NCI-H226 (cell line): ENCODE measurements at regions not wholly inside any gene's neighbourhood (a gene's known extent, or its start where the extent isn't known, plus 50 kb on each side); places are given as distances from the start of the nearest gene placed in this dataset.

Experiments
- DNase-seq: peaks from one replicate; pipeline ENCODE4 v3.0.0-alpha.2; 2015

DNA sequence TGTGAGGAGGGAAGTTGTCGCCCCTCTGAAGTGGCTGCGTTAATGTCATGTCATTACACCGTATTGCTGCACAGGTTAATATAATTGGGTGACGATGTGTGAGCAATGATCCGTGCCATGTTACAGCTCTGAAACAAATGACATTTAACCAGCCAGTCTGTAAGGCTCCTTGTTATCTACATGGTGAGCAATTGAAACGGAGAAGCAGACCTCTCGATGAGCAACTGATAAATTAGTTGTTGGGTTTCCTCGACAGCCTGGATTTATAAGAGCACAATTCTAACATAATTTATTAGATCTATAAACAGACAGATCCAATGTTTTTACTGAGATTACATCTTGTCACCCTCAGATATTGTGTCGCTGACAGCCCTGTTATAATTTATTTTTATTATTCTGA, 49.9 kb upstream of the MAFB start:
- DNase-seq, result no peak

- no peak for DNase-seq
Measured at GRCh38 chr20:40739841-40740240, 50.8 kb upstream of the MAFB start.

DNA sequence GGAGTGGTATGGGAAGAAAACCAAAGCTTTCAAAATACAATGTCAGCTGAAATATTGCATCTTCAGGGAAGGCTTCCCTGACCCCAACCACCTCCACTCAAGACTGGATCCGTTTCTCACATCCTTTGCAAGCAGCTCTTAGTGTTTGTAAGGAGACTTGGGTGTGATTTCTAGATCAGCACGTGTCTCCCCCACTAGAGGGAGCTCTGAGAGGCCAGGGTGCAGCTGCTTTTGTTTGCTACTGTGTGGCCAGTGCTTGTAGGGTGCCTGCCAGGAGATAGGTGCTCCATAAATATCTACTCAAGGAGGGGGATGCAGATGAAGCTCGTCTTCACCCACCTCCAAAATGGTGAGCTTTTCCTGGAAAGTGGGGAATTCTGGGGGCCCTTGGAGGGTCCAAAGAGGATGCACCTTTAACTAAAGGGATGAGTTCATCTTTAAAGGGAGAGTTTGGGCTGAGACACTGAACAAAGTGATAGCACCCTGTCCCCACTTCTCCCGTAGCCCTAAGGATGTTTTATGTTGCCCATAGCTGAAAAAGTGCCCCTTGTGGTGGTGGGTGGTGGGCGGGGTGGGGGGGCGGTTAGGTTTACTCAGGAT, 52.6 kb upstream of the MAFB start:
- no peak for DNase-seq

DNA sequence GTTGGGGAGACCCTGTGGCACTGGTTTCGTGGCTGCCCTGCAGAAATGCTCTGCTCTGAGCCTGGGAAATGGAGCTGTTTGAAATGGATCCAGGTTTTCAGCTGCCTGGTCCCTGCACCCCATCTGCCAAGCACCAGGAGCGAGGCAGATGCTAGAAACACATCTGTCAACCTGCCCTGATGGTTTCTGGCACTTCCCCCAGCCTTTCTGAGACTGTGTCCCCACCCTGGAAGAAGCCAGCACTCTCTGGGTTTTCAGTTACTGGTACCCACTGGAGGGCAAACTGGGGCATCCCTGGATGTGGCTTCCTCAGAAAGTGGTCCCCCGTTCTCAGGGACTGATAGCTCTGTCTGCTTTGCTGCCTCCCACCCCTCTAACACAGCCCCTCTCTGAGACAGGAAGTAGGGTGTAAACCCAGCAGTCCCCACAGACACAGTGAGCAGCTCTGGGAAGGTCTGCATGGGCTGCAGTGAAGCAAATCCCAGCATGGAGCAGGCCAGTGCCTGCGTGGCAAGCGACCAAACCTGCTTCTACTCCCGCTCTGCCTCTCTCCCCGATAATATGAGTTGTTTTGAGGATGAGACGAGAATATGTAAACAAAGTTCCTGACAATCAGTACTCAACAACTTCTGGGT, 54.2 kb upstream of the MAFB start:
- no peak for DNase-seq

GRCh38 chr20:40744072-40744817, 55.2 kb upstream of the MAFB start:
- no peak for DNase-seq

GRCh38 chr20:40744818-40745175, 55.8 kb upstream of the MAFB start:
- DNase-seq, result no peak

GRCh38 chr20:40746251-40746650, 57.2 kb upstream of the MAFB start:
- no peak for DNase-seq

- DNase-seq, result no peak
Measured at GRCh38 chr20:40748182-40748581, 59.1 kb upstream of the MAFB start.

DNA sequence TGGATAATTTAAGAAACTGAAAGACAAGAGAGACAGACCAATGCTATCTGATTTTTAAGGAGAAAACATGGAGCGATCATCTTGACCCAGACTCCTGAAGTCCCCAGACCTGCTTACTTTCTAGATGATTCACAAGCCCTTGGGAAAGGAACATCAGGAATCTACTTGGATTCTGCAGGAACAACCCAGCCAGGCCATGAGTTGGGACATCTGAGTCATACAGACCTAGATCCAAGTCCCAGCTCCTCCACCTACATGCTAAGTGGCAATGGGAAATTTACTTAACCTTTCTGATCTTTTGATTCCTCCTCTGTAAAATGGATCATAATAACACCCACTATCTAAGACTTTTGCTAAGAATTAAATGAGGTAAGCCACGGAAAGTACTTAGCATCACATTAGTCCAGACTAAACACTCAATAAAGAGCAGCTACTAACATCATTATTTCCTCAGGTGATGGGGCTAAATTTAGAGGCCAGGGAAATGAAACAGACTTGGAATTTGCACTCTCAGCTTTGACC, 61.0 kb upstream of the MAFB start:
- no peak for DNase-seq

DNA sequence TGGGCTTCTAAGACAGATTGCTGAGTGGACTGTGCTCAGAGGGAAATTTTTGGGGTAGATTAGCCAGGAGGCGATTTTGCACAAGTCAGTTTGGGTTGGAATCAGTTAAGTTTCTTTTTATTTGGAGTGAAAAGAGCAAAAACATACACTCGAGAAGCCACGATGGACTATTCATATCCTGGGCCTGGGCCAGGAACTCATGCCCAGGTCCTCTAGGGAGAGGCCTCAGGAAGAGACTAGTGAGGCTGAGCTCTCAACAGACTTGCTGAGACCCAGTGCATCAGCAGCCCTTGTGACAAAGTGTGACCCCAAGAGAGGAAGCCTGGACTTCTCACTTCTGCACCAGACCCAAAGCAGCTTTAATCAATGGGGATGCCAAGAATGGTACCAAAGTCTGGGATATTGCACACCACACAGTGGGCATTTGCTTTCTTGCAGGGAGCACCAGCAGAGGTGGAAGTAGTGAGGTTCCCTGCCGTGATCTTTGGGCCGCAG, 61.6 kb upstream of the MAFB start:
- DNase-seq, result no peak

DNA sequence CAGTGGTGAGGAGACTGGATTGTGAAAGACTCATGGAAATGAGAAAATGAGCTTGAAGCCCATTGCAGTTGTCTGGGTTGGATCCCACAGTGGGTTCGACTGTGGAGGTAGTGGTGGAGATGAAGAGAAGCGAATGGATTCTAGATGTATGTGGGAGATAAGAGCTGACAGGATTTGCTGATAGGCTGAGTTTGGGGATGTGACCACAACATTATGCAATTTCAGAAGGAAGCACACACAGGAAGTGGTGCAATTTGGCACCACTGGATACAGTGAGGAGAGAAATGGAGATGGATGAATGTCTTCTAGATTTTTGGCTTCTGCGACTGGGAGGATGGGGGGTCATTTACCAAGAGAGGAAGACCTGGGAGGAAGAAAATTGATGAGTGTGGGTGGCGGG, 64.4 kb upstream of the MAFB start:
- no peak for DNase-seq

DNA sequence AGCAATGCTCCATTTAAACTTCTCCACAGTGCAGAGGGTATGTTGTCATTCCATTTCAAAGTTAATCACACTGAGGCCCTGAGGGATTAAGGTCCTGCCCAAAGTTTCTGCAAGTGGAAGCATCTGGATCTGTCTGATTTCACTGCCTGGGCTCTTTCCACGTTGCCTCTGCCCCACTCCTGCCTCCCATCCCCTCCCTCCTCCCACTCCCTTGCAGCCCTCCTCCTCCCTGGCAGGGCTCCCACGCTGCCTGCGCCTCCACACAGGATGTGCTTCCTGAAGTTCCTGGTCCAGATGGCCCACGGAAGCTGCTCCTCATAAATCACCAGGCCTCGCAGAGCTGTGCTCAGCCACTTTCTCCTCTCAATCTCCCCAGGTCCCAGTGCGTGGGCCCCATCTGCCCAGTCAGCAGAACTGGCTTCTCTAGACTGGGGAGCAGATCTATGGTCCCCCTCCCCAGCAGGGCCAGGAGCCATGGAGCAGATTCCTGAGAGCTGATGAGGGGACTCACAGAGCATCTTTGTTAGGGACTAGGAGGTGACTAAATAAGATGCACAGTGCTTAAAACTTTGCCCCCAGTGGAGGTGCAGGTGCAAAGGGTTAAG, 65.4 kb upstream of the MAFB start:
- DNase-seq, result no peak

DNA sequence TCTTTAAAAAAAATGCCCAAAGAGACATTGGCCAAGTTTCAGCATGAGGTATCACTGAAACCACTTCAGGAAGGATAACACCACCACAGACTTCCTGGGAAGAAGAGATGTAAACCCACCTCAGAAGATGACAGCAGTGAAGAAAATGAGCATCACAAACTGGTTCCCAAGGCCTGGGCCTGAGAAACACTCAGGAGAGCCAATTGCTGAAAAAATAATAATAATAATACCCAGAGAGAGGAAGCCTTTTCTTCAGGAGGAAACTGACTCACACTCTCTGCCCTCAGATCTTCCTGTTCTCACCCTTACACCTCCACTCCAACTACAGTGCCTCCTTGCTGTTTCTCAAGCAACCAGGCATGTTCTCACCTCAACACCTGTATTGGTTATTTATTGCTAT, 68.1 kb upstream of the MAFB start:
- DNase-seq, result no peak

GRCh38 chr20:40758790-40759189, 69.8 kb upstream of the MAFB start:
- no peak for DNase-seq

DNA sequence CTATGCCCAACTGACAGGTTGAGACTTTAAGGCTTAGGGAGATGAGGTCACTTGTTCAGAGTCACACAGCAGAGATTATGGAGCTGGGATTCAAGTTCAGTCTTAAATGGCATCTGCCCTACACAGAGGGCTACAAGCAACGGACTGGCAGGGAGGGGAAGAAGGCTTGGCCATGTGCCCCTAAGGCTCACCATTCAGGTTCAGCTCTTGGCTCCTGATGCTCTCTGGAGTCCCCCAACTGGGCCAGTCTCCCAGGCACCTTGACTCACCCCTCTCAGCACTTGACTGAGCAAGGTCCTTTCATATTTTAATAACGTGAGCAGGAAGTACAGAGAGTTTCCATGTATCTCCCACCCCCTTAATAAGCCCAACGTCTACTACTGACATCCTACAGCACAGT, 71.4 kb upstream of the MAFB start:
- no peak for DNase-seq

GRCh38 chr20:40763646-40764295, 74.7 kb upstream of the MAFB start:
- no peak for DNase-seq

DNA sequence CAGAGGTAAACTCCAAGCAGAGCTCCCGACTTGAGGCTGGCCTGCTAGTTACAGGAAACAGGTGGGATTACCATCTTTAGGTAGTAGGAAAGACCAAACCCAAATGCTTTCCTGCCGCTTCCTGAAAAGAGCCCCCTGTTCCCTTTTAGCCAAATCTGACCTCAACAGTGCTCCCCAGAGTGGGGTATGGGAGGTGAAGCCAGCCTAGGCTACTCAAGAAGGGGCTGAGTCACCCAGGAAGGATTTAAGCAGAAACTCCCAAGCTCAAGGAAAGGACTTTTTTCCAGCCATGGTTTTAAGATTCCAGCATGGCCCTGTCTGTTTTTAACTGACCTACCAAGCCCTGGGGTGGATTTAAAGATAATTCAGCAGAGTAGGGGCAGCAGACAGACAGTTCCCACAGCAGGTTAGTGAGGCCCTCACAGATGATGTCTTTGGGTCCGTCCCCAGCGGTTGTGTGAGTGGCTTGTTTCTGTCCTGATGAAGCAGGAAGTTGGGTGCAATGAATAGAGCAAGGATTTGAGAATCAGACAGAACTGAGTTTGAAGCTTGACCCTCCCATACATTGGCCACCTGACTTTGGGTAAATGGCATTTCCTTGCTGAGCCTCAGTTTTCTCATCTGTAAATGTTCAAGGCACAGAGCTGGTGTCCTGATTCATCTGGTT, 76.9 kb upstream of the MAFB start:
- DNase-seq, result no peak

- no peak for DNase-seq
Measured at GRCh38 chr20:40766790-40767614, 78.0 kb upstream of the MAFB start.

DNA sequence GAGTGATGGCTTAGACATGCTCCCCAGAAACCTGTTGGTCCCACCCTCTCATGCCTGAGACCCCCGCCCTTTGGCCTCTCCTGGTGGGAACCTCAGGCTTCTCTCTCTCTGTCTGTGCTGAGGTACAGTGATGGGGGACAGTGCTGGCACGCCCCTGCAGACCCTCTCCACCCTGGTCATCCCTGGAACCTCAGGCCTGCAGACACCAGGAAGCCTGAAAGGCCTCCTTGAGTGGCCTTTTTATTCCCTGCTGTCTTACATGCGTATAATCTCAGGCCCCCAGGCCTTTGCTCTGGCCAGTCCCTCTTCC, 78.5 kb upstream of the MAFB start:
- DNase-seq, result no peak

GRCh38 chr20:40768105-40768504, 79.1 kb upstream of the MAFB start:
- no peak for DNase-seq

DNA sequence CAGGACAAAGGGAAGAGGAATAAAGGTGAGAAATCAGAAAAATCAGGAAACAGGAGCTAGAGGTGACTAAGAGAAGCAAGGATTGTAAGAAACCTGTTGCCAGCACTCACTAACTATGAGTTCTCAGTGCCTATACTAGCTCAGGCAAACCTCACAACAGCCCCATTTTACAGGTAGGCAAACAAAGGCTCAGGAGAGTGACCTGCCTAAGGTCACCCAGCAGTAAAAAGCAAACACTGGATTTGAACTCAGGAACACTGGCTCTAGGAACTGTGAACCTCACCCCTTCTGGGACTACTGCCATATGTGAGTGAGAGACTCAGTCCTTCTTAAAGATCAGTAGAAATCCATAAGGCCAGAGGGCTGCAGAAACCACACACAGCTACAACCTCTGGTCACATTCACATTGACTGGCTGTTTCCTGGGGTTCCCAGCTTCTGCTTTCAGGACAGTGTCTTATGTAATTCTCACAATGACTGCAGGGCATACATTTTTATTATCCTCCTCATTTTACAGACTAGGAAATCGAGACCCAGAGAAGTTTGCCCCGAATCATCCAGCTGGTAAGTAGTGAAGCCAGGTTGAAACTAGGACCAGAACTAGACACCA, 80.7 kb upstream of the MAFB start:
- DNase-seq, result no peak
